PC-9 (cell line): ENCODE measurements at regions not wholly inside any gene's neighbourhood (a gene's known extent, or its start where the extent isn't known, plus 50 kb on each side); places are given as distances from the start of the nearest gene placed in this dataset.

ENCODE experiments used
- EZH2 ChIP-seq: fragments of 200-600 bp; sonication (generic); IDR thresholded peaks from 2 replicates; pipeline ENCODE4 v1.8.0; 2017; ENCODE audit warnings: antibody characterized with exemption, low read depth
- TF ChIP-seq, protein P1 (sequence below): fragments of 200-600 bp; sonication (generic); conservative IDR thresholded peaks from 2 replicates; pipeline ENCODE4 v1.6.1; 2017; ENCODE audit warnings: mixed run types, antibody characterized with exemption, mild to moderate bottlenecking, moderate library complexity

GRCh38 chr19:31046024-31046423 lies 303.2 kb downstream of the TSHZ3 start:
- TF ChIP-seq, protein P1, sequence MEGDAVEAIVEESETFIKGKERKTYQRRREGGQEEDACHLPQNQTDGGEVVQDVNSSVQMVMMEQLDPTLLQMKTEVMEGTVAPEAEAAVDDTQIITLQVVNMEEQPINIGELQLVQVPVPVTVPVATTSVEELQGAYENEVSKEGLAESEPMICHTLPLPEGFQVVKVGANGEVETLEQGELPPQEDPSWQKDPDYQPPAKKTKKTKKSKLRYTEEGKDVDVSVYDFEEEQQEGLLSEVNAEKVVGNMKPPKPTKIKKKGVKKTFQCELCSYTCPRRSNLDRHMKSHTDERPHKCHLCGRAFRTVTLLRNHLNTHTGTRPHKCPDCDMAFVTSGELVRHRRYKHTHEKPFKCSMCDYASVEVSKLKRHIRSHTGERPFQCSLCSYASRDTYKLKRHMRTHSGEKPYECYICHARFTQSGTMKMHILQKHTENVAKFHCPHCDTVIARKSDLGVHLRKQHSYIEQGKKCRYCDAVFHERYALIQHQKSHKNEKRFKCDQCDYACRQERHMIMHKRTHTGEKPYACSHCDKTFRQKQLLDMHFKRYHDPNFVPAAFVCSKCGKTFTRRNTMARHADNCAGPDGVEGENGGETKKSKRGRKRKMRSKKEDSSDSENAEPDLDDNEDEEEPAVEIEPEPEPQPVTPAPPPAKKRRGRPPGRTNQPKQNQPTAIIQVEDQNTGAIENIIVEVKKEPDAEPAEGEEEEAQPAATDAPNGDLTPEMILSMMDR, result no peak
- no peak for TF ChIP-seq EZH2
